ENCODE measurements at regions not wholly inside any gene's neighbourhood (a gene's known extent, or its start where the extent isn't known, plus 50 kb on each side); places are given as distances from the start of the nearest gene placed in this dataset.

DNA sequence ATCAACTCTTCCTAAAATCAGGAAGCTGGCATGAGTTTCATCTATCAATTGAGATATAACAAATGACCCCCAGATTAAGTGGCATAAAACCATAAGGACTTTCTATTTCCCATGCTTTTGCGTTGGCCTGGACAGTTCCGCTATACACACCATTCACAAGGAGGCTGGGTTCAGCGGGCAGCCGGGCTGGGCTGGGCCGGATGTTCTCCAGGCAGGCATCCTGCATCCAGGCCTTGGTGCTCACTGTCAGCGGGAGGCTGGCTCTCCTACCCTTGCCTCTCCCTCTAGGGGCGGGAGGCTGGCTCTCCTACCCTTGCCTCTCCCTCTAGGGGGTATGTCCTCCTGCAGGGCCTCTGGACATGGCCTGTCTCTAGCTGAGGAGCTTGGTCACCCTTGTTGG, 266.0 kb upstream of the ARRDC4 start:
- TF ChIP-seq PBX3 (CRISPR knock-in tag; IDR thresholded peaks at IDR 0.05; ENCODE audit: borderline replicate concordance): no peak
- TF ChIP-seq CTCF (CRISPR knock-in tag; IDR thresholded peaks at IDR 0.05): no peak
- no peak for TF ChIP-seq MAFF (IDR thresholded peaks at IDR 0.05; ENCODE audit: low read depth, low read length)

Measured in HepG2 (cell line).